ENCODE measurements at regions not wholly inside any gene's neighbourhood (a gene's known extent, or its start where the extent isn't known, plus 50 kb on each side); places are given as distances from the start of the nearest gene placed in this dataset.

DNA sequence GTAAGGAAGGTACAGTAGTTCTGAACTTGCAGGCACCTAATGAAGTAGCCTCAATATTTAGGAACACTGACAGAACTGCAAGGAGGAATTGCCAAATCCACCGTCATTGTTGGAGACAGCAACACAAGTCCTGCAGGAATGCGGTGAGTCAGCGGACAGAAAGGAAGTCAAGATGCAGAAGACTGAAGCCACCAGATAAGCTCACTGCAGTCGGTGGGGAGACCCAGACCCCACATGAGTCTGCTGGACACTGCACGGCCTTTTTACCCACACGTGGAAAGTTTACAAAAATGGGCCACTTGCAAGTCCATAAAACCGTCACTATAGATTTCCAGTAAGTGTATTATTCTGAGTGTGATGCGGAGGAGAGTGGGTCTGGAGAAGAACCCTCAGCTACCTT, 1471.6 kb downstream of the TBC1D22A start:
- DNase-seq = no peak

- DNase-seq = no peak
These were observed 1471.1 kb downstream of the TBC1D22A start for GRCh38 chr22:48233586-48233985.

GRCh38 chr22:48228468-48228867, 1466.0 kb downstream of the TBC1D22A start:
- DNase-seq = no peak

GRCh38 chr22:48227341-48228018, 1465.0 kb downstream of the TBC1D22A start:
- no peak for DNase-seq

- no peak for DNase-seq
These were observed 1463.9 kb downstream of the TBC1D22A start for GRCh38 chr22:48226026-48227013.

GRCh38 chr22:48224332-48224731, 1461.9 kb downstream of the TBC1D22A start:
- DNase-seq = no peak

GRCh38 chr22:48223488-48224190, 1461.2 kb downstream of the TBC1D22A start:
- DNase-seq = no peak

DNA sequence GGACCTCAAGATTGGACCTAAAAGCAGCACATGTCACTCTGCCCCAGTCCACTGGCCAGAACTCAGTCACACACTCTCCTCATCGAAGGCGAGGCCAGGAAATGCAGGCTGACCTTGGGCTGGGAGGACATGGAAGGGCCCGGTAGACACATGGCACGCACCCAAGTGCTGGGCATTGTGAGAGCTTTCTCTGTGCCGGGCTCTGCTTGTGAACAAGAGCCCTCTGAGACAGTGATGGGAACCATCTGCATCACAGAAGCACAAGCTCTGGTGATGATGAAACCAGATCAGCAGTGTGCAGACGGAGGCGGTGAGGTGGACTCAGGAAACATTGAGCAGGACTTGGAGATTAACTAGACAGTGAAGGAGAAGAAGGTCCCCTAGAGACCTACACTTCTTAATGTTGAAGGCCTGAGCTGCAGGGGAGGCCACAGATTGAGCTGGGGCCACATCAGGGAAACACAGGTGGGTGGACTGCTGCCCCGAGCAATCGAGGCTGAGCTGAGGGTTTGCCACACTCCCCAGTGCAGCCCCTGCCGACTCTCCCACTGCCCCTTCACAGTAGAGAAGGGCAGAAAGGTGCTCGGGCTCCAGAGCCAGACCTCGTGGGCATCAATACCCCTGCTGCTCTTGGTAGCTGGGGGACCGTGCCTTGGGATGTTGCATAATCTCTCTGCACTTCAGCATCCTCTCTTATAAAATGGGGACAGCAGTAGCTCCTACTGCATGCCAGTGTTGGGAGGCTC, 1460.5 kb downstream of the TBC1D22A start:
- DNase-seq = no peak

DNA sequence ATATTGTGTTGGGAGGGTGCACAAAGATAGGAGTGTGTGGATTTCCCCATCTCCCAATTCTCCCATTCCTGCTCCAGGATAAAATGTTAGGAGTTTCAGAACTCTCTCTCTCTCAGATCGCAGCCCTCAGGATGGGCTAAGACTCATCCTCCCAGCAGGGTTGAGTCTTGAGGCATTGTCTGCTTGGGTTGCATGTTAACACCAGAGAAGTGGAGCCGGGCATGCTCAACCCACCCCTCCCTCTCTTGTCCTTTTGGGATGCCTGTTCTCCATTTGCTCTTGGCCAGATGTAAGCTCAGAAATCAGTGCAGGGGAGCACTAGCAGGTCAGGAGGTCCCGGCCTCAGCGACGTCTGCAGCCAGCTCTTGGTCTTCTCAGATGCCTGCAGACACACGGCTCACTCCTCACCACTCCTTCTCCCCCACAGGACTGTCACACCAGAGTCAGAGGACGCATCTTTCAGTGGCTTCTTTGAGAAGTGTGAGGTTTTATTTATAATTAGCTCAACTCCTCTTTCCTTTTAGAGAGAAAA, 1456.5 kb downstream of the TBC1D22A start:
- DNase-seq = no peak

- DNase-seq = no peak
These were observed 1455.1 kb downstream of the TBC1D22A start for GRCh38 chr22:48217596-48217995.

- no peak for DNase-seq
These were observed 1450.3 kb downstream of the TBC1D22A start for GRCh38 chr22:48212727-48213126.

GRCh38 chr22:48210812-48211211, 1448.4 kb downstream of the TBC1D22A start:
- no peak for DNase-seq

DNA sequence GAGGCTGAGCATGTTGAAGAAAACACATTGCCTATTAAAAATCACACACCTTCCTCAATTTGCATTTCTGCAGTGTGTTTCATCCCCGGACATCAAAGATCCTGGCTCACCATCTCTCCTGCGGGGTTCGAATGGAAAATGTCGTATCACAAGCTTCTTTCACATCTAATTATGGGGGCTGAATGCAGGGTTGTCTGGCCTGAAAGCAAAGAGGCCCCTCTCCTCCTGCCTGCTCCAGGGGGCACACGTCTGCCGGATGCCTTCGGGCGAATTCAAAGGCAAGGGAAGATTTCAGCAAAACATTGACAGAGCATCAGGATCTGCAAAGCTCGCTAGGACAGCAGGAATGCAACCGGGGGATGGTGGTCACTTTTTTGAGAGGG, 1447.7 kb downstream of the TBC1D22A start:
- no peak for DNase-seq

- DNase-seq = no peak
These were observed 1447.2 kb downstream of the TBC1D22A start for GRCh38 chr22:48209473-48210197.

DNA sequence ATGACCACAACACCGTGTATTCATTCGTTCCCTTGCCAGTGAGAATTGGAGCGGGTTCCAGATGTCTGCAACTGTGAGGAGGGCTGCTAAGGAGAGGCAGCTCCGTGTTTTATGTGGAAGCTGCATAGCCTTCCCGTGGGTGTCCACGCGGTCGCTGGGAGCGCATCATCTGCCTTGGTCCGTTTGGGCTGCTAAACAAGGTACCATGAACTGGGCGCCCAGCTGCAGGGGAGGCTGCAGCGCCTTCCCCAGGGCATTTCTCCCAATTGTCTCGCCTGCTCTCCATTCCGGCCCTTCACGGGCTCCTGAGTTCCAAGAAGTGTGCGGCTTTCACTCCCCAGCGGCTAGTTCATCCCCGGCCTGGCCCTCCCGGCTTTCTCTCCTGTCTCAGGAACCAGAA, 1446.4 kb downstream of the TBC1D22A start:
- no peak for DNase-seq

GRCh38 chr22:48207919-48208535, 1445.6 kb downstream of the TBC1D22A start:
- no peak for DNase-seq

GRCh38 chr22:48205790-48206189, 1443.3 kb downstream of the TBC1D22A start:
- DNase-seq = no peak

- no peak for DNase-seq
These were observed 1442.7 kb downstream of the TBC1D22A start for GRCh38 chr22:48205161-48205560.

- no peak for DNase-seq
These were observed 1441.8 kb downstream of the TBC1D22A start for GRCh38 chr22:48204296-48204695.

DNA sequence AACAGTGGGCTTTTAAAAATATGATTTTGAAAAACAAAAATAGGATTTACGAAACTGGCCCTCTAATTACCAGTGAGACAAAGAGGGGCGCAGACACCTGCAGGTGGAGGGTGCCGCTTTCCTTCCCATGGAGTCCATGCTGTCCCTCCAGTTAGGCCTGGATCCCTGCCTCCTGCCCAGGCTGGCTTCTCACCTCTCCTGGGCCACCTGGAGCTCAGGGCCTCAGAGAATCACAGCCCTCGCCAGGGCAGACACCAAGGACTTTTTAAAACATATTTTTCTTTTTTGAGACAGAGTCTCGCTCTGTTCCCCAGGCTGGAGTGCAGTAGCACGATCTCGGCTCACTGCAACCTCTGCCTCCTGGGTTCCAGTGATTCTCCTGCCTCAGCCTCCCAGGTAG, 1437.2 kb downstream of the TBC1D22A start:
- no peak for DNase-seq
